NOMO-1 (cell line): ENCODE measurements at regions not wholly inside any gene's neighbourhood (a gene's known extent, or its start where the extent isn't known, plus 50 kb on each side); places are given as distances from the start of the nearest gene placed in this dataset.
A peak's percentile ranks its signal among the peaks of the same experiment; 100 is the strongest.

Experiments used
- DNase-seq, 2 experiments: peaks; one replicate each; lab custom pipeline; 2025; ENCODE audit not compliant: unreplicated experiment in 2 of 2; lab: John Stamatoyannopoulos, UW

DNA sequence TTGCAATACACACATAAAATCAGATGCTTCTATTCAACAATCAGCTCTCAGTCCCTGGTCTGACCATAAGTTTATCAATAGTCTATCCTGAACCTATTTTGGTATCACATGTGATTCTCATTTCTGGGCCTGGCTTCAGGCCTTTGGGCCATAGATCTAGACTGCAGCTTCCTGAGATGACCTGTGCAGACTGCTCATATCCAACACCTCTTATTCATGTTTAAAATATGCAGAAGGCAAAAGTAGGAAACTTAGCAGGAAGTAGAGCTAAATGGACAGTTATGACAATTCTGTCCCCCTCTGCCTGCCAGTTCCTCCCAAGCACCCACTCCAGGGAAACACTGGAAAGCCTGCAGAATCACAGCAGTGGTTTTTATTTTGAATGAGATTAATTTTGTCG lies 53.3 kb downstream of the C7orf25 start:
- DNase-seq: no peak

DNA sequence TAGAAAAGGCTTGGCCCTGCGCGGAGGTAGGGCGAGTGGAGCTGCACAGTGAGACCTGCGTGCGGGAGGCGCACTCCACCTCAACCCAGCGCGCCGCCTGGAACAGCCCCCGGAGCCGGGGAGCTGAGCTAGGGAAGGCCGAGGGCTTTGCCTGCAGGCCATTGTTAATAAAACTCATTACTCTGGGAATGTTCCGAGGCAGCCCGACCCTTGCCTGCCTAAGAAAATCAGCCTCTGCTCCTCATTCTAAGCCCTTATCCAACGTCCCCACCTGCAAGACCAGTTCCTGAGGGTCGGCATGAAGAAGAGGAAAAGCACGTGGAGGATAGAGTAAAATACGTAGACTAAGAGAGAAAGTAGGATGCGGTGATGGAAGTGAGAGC lies 55.3 kb downstream of the C7orf25 start:
- DNase-seq: no peak

DNA sequence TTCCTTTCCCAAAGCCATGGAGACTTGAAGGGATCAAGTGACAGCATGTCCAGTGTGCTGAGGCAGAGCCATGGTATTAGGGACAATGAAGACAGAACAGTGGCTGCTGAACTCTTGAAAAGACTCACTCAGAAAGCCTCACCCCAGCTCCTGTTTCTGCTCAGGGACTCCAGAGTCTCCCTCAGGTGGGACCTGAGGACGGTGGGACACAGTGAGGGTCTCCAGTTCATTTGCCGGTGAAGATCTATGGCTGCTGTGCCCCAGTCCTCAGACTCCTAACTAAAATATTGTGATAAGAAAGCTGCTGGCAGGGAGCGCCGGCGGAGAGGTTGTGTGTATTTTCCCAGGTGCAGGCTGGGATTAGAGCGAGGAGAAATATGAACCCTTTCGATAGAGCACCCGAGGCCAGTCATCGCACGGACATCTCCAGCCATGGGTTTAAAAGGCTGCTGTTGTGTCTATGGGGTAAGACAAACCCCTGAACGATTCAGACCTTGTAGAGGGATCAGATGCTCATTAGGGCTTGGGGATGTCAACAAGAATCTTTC lies 57.2 kb downstream of the C7orf25 start:
- DNase-seq: no peak

DNA sequence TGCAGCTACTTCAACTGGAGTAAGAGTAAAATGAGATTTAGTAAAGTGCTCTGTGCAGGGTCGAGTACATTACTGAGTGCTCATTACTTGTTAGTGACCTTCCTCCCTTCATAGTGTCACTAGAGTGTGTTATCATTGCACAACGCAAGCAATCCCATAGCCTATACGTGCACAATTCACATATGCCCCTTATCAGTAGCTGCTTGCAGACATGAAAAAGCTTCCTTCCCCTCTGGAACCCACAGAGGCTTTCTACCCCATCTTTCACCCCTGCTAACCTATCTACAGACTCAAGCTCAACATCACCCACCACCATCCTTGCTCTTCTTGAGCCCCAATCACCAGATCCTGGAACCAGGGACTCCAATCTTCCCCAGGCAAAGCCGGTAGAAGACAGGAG lies 59.3 kb downstream of the C7orf25 start:
- DNase-seq: no peak

DNA sequence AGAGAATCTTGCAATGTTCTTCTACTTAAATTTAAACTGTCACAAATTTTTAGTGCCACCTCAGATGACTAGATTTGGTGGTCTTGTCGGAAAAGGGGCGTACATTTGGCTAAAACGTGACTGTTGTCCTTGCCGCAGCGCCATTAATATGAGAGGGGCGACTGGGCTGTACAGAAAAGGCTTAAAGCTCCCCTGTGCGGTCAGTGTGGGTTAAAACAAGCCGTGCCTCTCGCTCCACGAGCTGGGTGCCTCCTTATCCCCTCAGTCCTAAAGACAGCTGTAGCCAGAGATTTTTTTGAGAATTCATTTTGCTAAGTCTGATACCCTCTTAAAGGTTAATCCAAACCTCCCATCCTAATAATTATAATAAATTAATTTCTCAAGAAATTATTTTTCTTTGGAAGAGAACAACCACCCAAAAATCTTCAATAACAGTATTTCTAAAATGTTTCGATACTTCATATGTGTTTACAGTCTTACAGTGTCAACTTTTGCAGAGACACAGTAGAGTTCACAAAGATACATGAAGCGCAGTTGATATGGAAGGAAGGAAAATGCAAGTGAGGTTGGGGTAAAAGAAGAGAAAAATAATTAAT lies 68.6 kb downstream of the C7orf25 start:
- DNase-seq: peak; percentile 14 to 17

DNA sequence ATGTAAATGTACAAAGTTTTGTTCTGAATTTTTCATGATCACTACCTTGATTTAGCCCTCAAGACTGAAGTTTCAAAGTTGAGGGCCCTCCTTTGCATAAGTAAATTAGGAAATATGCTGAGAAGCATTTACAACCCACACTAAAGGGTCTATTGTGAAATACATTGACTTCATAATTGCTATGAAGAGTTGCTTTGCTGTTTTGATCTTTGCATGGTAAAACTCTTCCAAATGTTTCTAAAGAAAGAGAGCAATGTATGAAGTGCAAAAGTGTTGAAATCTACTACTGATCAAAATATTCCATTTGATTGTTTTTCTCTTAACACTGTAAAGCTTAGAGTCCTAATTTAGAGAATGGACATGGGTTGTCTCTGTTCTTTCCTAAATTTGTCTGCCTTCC lies 77.2 kb downstream of the C7orf25 start:
- no peak for DNase-seq

DNA sequence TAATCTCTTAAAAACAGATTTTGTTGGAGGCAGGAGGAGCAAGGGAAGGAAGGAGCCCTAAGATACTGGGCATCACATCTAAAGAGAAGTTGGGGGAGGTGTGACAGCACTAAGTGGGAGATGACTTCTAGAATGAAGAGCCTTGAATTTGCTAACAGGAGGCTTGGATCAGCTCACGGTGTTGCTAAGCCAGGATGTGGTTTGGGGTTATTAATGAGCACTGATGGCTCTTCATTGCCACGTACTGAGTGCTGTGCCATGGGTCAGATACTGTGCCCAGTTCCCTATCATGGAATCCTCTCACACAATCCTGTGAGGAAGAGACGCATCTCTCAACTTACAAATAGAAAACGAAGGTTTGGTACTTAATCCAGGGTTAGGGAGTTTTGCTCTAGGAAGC lies 78.5 kb downstream of the C7orf25 start:
- DNase-seq: no peak

DNA sequence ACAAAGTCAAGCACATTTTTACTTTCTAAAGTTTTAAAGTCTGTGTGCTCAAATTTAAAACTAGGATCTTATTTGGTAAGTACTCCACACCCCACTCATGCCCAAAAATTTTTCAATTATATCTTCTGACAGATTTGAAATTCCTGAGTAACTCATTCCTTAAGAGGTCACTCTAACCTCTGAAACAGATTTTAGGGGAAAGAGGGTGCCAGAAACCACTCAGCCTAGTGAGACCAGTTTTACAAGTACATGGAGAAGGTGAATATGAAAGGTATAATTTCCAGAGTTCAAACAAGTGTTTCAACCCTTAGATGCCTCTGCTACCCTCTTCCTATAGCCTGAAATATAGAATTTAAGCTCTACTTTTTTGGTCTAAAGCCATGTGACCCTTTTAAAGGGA lies 79.2 kb downstream of the C7orf25 start:
- no peak for DNase-seq

DNA sequence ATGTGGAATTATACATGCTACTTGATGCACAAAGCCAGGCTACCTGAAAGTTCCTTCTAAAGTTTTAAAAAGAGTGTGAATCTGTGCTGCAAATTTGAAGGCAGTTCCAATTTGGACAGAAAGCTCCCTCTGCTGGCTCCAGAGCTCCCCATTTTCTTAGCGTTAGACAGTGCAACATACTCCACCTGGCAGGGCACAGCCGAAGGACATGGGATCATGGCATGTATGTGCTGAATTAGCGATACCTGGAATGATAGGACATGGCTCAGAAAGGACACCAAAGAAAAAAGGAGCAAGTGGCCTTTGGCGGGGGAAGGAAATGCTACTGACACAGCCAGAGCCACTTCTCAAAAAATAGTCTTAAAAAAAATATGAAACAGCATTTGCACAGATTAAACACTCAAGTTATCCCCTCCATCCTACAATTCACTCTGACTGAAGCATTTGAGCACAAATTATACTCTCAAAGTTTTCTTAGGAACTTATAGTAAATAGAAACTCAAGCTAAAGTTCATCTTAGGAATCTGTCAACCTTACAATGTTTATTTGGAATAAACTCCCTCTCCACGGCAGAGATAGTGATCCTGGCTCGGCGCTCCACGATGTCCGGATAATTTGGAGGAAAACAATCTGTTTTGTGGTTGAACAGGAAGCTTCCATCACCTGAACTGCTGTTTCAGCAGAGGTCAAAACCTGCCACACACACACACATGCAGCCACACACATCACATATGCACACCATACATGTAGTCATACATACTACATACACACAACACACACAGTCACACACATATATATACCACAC lies 80.0 kb downstream of the C7orf25 start:
- DNase-seq: peak in 1 of 2 experiments; percentile 1

DNA sequence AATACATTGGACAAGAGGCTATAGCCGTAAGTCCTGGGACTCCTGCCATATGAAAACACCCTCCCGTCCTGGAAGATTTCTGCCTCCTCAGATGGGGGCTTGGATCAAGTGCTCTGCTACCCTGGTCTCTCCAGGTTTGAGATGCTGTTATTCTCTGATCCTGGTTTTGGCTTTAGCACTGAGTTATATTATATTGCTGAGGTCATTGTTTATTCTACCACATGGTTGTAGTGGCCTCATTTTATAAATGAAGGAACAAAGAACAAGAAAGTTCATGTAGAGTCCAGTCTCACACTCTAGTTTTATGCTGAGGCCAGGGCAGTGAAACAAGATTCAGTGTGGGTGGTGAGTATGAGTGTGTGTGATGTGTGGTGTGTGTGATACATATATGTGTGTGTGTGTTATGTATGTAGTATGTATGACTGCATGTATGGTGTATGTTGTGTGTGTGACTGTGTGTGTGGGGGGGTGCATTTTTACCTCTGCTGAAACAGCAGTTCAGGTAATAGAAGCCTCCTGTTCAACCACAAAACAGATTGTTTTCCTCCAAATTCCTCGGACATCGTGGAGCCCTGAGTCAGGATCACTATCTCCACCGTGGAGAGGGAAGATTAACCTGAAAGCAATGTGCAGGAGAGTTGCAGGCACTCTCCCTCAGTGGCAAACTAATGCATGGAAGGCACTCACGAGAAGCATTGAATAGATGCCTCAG lies 80.7 kb downstream of the C7orf25 start:
- DNase-seq: no peak

DNA sequence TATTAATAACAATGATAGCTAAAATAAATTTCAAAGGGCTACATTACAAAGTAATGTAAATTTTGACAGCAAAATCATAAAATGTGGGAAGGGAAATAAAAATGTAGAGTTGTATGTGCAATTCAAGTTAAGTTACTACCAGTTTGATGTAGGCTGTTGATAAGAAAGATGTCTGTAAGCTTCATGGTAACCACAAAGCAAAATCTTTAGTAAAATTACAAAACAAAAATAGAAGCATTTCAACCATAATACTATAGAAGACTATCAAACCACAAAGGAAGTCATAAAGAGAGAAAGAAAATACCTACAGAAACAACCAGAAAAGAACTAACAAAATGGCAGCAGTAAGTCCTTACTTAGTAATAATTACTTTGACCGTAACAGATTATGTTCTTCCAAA lies 99.1 kb downstream of the C7orf25 start:
- DNase-seq: no peak

DNA sequence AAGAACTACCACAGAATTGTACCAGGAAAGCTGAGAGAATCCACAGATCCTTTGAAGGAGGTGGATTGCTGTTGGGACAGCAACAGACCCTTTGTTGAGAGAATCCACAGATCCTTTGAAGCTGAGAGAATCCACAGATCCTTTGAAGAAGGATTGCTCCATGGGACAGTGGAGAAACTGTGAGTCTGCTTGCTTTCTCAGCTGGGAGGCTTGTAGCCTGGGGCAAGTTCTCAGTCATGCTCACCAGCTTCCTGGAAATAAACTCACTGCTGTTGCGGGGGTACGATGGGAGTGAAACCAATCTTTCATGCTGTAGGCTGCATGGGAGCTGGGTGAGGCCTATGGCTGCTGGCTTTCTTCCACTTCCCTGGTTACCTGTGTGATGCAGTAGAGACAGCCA lies 106.3 kb downstream of the C7orf25 start:
- no peak for DNase-seq

DNA sequence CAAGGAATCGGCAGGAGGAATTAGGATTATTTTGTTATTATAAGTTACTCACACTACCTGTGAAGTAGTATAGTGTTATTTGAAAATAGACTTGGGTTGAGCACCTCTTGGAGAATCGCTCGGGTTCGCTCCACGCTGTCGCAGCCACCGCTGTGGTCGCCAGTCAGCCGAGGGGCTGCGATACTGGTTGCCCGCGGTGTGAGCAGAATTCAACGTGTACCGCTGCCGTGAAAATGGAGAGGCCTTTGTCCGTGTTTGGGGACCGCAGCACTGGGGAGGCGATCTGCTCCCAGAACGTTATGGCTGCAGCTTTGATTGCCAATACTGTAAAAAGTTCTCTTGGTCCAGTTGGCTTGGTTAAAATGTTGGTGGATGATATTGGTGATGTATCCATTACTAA lies 117.2 kb downstream of the C7orf25 start:
- no peak for DNase-seq

DNA sequence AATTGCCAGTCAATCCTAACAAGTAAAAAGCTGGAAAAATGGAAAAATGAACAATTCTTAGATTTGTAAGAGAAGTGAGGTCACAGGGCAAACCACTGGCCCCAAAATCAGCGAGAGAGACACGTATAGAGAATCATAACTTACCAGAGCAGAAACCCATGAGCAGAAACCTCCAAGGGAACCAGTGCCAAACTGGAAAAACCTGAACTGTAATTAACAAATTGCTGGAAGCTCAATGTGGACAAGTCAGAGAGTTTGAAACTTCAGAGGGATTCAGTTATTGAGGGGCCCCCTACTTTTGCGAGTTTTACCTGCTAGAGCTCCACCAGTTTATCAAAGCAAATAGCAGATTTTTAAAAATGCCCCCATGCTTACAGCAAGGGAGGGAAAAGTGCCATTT lies 119.0 kb downstream of the C7orf25 start:
- DNase-seq: no peak

DNA sequence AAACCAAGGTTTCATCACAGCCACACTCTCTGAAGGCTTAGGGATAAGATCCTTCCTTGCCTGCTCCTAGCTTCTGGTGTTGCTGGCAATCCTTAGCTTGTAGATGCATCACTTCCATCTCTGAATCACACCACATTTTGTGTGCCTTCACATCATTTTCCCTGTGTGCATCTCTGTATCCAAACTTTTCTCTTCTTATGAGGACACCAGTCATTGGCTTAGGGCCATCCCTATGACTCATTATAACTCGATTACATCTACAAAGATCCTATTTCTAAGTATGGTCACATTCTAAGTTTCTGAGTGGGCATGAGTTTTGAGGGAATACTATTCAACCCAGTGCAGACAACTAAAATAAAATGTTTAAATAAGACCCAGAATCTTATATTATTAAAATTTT lies 121.7 kb downstream of the C7orf25 start:
- DNase-seq: no peak

DNA sequence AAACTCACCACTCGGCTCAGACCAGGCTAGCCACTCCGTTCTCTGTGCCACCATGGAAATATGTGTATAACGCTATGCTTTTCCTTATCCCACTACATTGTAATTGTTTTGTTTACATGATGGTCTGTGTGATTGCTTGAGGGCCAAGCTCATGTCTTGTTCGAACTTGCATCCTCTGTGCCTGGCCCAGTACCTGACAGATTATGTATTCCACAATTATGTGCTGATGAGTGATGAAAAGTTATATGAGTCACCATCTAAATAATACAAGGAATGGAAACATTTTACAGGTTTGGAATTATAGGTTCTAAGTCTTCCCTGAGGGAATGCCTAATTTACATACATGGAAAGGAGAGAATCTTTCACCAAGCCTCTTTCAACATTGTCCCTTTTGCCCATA lies 137.4 kb downstream of the C7orf25 start:
- no peak for DNase-seq

DNA sequence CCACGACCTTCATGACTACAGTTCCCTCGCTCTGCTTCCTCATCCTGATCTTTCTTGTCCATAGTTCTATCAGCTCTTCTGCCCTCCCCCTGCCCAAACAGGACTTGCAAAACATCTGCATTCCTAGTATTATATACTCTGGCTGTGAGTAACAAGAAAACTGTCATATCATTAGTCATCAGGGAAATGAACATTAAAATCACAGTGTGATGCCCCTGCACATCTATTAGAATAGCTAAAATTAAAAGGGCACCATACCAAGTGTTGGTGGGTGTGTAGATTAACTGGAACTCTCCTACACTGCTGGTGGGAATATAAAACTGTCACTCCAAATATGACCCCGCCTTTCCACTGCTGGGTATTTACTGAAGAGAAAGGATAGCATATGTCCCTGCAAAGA lies 141.8 kb downstream of the C7orf25 start:
- no peak for DNase-seq

DNA sequence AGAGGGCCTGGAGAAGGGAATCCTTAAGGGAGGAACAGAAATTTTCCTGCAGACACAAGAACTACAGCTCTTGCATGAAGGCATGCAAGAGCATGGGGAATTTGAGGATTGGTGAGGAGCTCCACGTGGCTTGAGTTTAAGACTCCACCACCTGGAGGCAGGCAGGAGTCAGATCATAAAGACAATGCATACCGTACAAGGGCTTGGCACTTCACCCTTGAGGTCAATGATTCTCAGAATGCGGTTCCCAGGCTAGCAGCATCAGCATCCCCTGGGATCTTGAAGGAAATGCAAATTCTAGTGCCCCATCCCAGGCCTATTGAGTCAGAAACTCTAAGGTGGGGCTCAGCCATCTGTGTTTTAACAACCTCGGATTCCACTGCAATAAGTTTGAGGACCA lies 143.8 kb downstream of the C7orf25 start:
- DNase-seq: no peak

DNA sequence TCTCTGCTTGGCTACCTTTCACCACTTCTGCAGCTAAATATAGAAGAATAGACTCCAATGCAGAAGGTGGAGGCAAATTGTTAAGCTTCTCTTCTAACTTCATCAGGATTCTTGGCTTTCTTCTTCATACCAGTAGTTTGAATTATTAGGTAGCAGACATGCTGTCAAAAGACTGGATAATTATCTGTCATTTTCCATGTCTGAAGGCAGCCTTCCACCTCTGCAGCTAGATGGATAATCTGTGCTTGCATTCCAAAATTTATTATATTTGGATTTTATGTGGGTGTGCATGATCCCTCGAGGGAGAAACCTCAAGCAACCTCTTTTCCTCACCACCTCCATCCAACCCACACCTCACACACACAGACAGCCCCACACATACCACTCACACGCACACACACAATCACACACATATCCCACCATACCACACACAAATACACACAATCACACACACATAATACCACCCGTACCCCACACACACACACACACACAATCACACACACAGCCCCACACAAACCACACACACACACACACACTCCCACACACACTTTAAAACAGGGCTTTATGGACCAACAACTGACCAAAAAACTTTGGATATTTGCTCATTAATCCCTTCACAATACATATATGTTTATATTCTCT lies 145.0 kb downstream of the C7orf25 start:
- DNase-seq: no peak

DNA sequence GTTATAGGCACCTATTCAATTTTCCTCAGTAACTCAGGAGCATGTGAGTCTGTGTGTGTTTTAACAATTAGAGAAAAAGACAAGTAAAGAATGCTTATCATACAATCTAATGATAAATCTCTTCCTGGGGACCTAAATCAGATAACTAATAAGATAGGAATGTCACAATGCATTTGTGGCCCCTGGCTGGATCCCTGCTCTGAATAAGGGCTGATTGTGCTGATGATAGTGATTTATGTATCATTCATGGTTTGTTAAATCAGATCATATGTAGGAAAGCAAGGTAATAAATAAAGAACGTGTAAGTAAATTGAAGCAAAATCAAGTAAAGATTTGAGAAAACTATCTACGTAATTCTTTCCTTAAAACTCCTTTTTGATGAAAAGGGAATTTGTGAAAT lies 145.9 kb downstream of the C7orf25 start:
- DNase-seq: no peak

DNA sequence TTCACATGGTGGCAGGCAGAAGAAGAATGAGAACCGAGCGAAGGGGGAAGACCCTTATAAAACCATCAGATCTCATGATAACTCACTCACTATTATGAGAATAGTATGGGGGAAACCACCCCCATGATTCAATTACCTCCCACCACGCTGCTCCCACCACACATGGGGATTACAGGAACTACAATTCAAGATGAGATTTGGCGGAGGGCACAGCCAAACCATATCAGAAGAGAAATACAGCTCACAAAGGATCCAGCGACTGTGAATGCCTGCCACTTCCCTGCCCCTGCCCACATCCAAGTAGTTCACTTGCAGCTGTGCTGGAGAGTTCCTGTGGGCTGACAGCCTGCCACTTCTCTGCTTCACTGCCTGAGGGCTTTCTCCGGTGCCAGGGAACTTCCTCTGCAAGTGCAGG lies 148.7 kb downstream of the C7orf25 start:
- no peak for DNase-seq
